ENCODE measurements at regions not wholly inside any gene's neighbourhood (a gene's known extent, or its start where the extent isn't known, plus 50 kb on each side); places are given as distances from the start of the nearest gene placed in this dataset.

DNA sequence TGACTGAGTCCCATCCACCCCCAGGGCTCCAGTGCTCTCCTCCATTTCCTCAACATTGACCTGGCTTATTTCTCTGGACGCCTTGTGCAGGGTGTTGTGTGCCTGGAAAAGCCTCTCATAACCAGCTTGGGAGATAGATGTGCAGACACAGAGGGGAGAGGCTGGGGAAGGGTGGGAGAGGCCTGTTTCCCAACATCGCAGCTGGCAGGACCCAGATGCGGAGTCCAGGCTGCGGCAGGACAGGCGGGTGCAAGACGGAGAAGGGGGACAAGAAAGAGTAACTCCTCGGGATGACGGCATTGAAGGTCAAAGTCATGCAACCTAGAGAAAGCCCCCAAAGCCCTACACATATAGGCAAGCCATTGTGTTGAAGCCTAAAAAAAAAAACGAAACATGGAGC lies 54.1 kb upstream of the ANTXRL start:
- TF ChIP-seq, protein P1, sequence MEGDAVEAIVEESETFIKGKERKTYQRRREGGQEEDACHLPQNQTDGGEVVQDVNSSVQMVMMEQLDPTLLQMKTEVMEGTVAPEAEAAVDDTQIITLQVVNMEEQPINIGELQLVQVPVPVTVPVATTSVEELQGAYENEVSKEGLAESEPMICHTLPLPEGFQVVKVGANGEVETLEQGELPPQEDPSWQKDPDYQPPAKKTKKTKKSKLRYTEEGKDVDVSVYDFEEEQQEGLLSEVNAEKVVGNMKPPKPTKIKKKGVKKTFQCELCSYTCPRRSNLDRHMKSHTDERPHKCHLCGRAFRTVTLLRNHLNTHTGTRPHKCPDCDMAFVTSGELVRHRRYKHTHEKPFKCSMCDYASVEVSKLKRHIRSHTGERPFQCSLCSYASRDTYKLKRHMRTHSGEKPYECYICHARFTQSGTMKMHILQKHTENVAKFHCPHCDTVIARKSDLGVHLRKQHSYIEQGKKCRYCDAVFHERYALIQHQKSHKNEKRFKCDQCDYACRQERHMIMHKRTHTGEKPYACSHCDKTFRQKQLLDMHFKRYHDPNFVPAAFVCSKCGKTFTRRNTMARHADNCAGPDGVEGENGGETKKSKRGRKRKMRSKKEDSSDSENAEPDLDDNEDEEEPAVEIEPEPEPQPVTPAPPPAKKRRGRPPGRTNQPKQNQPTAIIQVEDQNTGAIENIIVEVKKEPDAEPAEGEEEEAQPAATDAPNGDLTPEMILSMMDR (IDR thresholded peaks at IDR 0.05; ENCODE audit: extremely low read depth in 1 of 2, insufficient read depth in 1 of 2, low read depth in 1 of 2, low read length in 2 of 2), result no peak
- TF ChIP-seq POLR2AphosphoS5 (IDR thresholded peaks at IDR 0.05; ENCODE audit: insufficient read depth, low read depth, low read length) (no peak), MAX (IDR thresholded peaks at IDR 0.05; ENCODE audit: insufficient read depth, insufficient read length) (no peak), POLR2A (IDR thresholded peaks at IDR 0.05; ENCODE audit: low read depth, low read length) (no peak), MYC (IDR thresholded peaks at IDR 0.05; ENCODE audit: low read depth, low read length) (no peak), GATA2 (IDR thresholded peaks at IDR 0.05; ENCODE audit: insufficient read depth, insufficient read length, low read depth, low read length) (no peak), EZH2 (IDR thresholded peaks at IDR 0.05; ENCODE audit: borderline replicate concordance, low read depth, low read length, severe bottlenecking) (no peak), FOS (IDR thresholded peaks at IDR 0.05; ENCODE audit: borderline replicate concordance, insufficient read depth, low read length) (no peak), JUN (IDR thresholded peaks at IDR 0.05; ENCODE audit: borderline replicate concordance, insufficient read depth, insufficient read length, low read depth) (no peak)

Data from endothelial cell of umbilical vein (primary cell).